SK-N-SH (cell line): ENCODE measurements at regions not wholly inside any gene's neighbourhood (a gene's known extent, or its start where the extent isn't known, plus 50 kb on each side); places are given as distances from the start of the nearest gene placed in this dataset.
"Not testable (repeated sequence)": the region's sequence is repeated elsewhere in the genome, so short reads cannot be mapped to it uniquely, and the experiment has no call there.

Experiments used
- CTCF ChIA-PET: fragments of 300-600, 350-600 bp; formaldehyde crosslinking; extraction: SDS; loops from one replicate; lab custom pipeline; 2021; lab: Yijun Ruan, JAX
- POLR2A ChIA-PET: fragments of 350-600 bp; sonication (Branson Sonifier 250); formaldehyde crosslinking; extraction: SDS; loops from one replicate; lab custom pipeline; 2020; ENCODE audit warnings: antibody characterized with exemption, inconsistent platforms; lab: Yijun Ruan, JAX
- DNase-seq: peaks from one replicate; pipeline ENCODE4 v3.0.0; 2012
- H2AFZ ChIP-seq: fragments of 200-600 bp; sonication (generic); 2 replicates; pipeline ENCODE4 v1.8.1; 2016; ENCODE audit warnings: antibody characterized with exemption, mild to moderate bottlenecking, low read depth
- H3F3A ChIP-seq: fragments of 200-600 bp; sonication (generic); replicated peaks from 2 replicates; pipeline ENCODE3; 2016; ENCODE audit warnings: antibody characterized with exemption, mild to moderate bottlenecking; ENCODE audit not compliant: insufficient read depth
- H3K27ac ChIP-seq, 2 experiments: fragments of 200-500 bp in 1 of 2; fragments of 200-600 bp in 1 of 2; sonication (Bioruptor generic) in 1 of 2; sonication (generic), shearing (Covaris generic) in 1 of 2; 2 replicates each; pipeline versions ENCODE4 v1.5.1 to v1.6.1; 2014 to 2016; ENCODE audit warnings: low read depth in 2 of 2, inconsistent platforms in 1 of 2, low read length in 1 of 2, mild to moderate bottlenecking in 1 of 2, mixed read lengths in 1 of 2
- H3K27me3 ChIP-seq: fragments of 200-600 bp; sonication (generic), shearing (Covaris generic); 2 replicates; pipeline ENCODE4 v1.6.1; 2016; ENCODE audit warnings: mixed run types; ENCODE audit not compliant: insufficient read depth
- H3K36me3 ChIP-seq, 2 experiments: fragments of 200-500 bp in 1 of 2; fragments of 200-600 bp in 1 of 2; sonication (Bioruptor generic) in 1 of 2; sonication (generic) in 1 of 2; replicated peaks in 1 of 2; 2 replicates each; pipeline versions ENCODE3 to v1.5.1; 2014 to 2016; ENCODE audit warnings: low read length in 1 of 2, mild to moderate bottlenecking in 1 of 2; ENCODE audit not compliant: insufficient read depth in 2 of 2, control insufficient read depth in 1 of 2
- H3K4me1 ChIP-seq, 2 experiments: fragments of 200-500 bp in 1 of 2; fragments of 200-600 bp in 1 of 2; sonication (Bioruptor generic) in 1 of 2; sonication (generic), shearing (Covaris generic) in 1 of 2; 2 replicates each; pipeline versions ENCODE4 v1.5.1 to v1.6.1; 2014 to 2016; ENCODE audit warnings: low read depth in 1 of 2, low read length in 1 of 2, mixed run types in 1 of 2; ENCODE audit not compliant: insufficient read depth in 2 of 2, control insufficient read depth in 1 of 2
- H3K4me2 ChIP-seq: fragments of 200-600 bp; sonication (generic), shearing (Covaris generic); 2 replicates; pipeline ENCODE4 v1.6.1; 2017; ENCODE audit warnings: mixed run types
- H3K4me3 ChIP-seq, 2 experiments: fragments of 200-500 bp in 1 of 2; fragments of 200-600 bp in 1 of 2; sonication (Bioruptor generic) in 1 of 2; sonication (generic), shearing (Covaris generic) in 1 of 2; 2 replicates each; pipeline versions ENCODE4 v1.5.1 to v1.8.1; 2014 to 2016; ENCODE audit warnings: low read depth in 2 of 2, inconsistent platforms in 1 of 2, low read length in 1 of 2, mild to moderate bottlenecking in 1 of 2, mixed read lengths in 1 of 2, moderate library complexity in 1 of 2
- H3K79me2 ChIP-seq: fragments of 200-600 bp; sonication (generic); 2 replicates; pipeline ENCODE4 v1.8.1; 2017; ENCODE audit warnings: mild to moderate bottlenecking; ENCODE audit not compliant: insufficient read depth
- H3K9ac ChIP-seq: fragments of 200-600 bp; sonication (generic); 2 replicates; pipeline ENCODE4 v1.6.1; 2017; ENCODE audit warnings: mixed run types
- H3K9me2 ChIP-seq: fragments of 200-600 bp; sonication (generic); 2 replicates; pipeline ENCODE4 v1.6.1; 2017; ENCODE audit warnings: mixed run types
- H3K9me3 ChIP-seq: fragments of 200-600 bp; sonication (generic); 2 replicates; pipeline ENCODE4 v1.6.1; 2017; ENCODE audit warnings: mixed run types, mild to moderate bottlenecking, moderate library complexity
- H4K20me1 ChIP-seq: fragments of 200-600 bp; sonication (generic); 2 replicates; pipeline ENCODE4 v1.6.1; 2017; ENCODE audit warnings: mild to moderate bottlenecking, mixed run types; ENCODE audit not compliant: insufficient read depth
- GABPA ChIP-seq: IDR thresholded peaks from 2 replicates; pipeline ENCODE4 v1.4.0; 2012; ENCODE audit warnings: low read depth, mild to moderate bottlenecking
- JUND ChIP-seq: IDR thresholded peaks from 2 replicates; pipeline ENCODE4 v1.4.0; 2012
- MXI1 ChIP-seq: IDR thresholded peaks from 2 replicates; pipeline ENCODE4 v1.6.1; 2012; ENCODE audit warnings: mild to moderate bottlenecking, low read depth, low read length, improper control_type of control experiment
- PBX3 ChIP-seq: IDR thresholded peaks from 2 replicates; pipeline ENCODE4; 2012
- RXRA ChIP-seq: IDR thresholded peaks from 2 replicates; pipeline ENCODE4 v1.4.0; 2012; ENCODE audit warnings: low read depth, mild to moderate bottlenecking, borderline replicate concordance
- SMC3 ChIP-seq: IDR thresholded peaks from 2 replicates; pipeline ENCODE4 v1.6.1; 2012; ENCODE audit warnings: low read depth, low read length, improper control_type of control experiment
- TCF12 ChIP-seq: IDR thresholded peaks from 2 replicates; pipeline ENCODE4 v1.4.0; 2012
- TEAD4 ChIP-seq: IDR thresholded peaks from 2 replicates; pipeline ENCODE4 v1.4.0; 2012; ENCODE audit warnings: mild to moderate bottlenecking, borderline replicate concordance; ENCODE audit not compliant: insufficient read depth
- WGBS: methylation state at CpG from one replicate; pipeline ENCODE4 v1.1.6; 2017; ENCODE audit warnings: low lambda C conversion rate; 5-methylcytosine and 5-hydroxymethylcytosine counted together

DNA sequence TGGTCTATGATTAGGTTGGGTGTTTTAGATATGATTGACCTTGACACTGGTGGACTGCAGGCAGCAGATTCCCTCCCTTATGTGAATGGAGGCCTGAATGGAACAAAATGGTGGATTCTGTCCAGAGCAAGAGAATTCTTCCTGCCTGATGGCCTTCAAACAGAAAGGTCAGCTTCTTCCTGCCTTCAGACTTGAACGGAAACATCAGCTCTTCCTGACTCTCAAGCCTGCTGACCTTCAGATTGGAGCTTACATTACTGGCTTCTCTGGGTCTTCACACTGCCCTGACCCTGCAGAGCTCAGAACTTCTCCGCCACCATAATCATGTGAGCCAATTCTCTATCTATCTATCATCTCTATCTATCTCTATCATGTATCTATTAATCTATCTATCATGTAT, 111.6 kb downstream of the RAMP3 start:
- H3K27ac ChIP-seq: no peak overlapping the region

GRCh38 chr7:45278763-45279398, 121.3 kb downstream of the RAMP3 start:
- no peak overlapping the region for H3K4me3 ChIP-seq
- no peaks in the 10 kb centered on the region for H3K9me2 ChIP-seq
- H3K9ac ChIP-seq: no peak overlapping the region
- no peaks in the 10 kb centered on the region for H3K4me1 ChIP-seq
- H3K27ac ChIP-seq: no peak overlapping the region
- H3F3A ChIP-seq: no peaks in the 10 kb centered on the region
- no peak for DNase-seq
- POLR2A ChIA-PET: interaction anchor here (0.6 kb wide), 1 partner anchor 122 kb away, joined by 3 read pairs; no protein-coding TSS in a partner anchor
- no peak for TF ChIP-seq MXI1
- no peak for TF ChIP-seq RXRA
- no peak for TF ChIP-seq TCF12
- no peak for TF ChIP-seq GABPA
- TF ChIP-seq TEAD4: no peak
- no peaks in the 10 kb centered on the region for H3K36me3 ChIP-seq
- H3K79me2 ChIP-seq: no peaks in the 10 kb centered on the region
- H3K4me2 ChIP-seq: no peak overlapping the region
- no peaks in the 10 kb centered on the region for H3K27me3 ChIP-seq
- H2AFZ ChIP-seq: no peak overlapping the region
- no peaks in the 10 kb centered on the region for H3K9me3 ChIP-seq
- no peaks in the 10 kb centered on the region for H4K20me1 ChIP-seq
- CTCF ChIA-PET: interaction anchor here (0.6 to 1.7 kb wide), 2 partner anchors 11 to 19 kb away, joined by 3 to 12 read pairs; no protein-coding TSS in a partner anchor
- 16% methylated on average over 4 of the region's 4 CpGs for WGBS

More for the DNA sequence above, 111.6 kb downstream of the RAMP3 start:
- H3K9ac ChIP-seq: no peak overlapping the region
- no peak for DNase-seq
- no peaks in the 10 kb centered on the region for H3K9me2 ChIP-seq
- H3K4me2 ChIP-seq: no peak overlapping the region
- no peaks in the 10 kb centered on the region for H3K36me3 ChIP-seq
- H4K20me1 ChIP-seq: no peaks in the 10 kb centered on the region
- no peak overlapping the region for H3K4me3 ChIP-seq
- CTCF ChIA-PET: interaction anchor here (1.0 to 4.6 kb wide), 4 partner anchors 9 to 585 kb away, joined by 3 to 38 read pairs (median 7); no protein-coding TSS in a partner anchor
- no peaks in the 10 kb centered on the region for H3K79me2 ChIP-seq
- no peak for TF ChIP-seq GABPA
- TF ChIP-seq PBX3: no peak
- no peak for TF ChIP-seq JUND
- no peak for TF ChIP-seq SMC3
- peaks cover 0 to 7% of the 10 kb centered on the region in 2 experiments; a peak in 1 of 4 replicates for H3K4me1 ChIP-seq
- H3K9me3 ChIP-seq: no peaks in the 10 kb centered on the region
- H3F3A ChIP-seq: no peaks in the 10 kb centered on the region
- H2AFZ ChIP-seq: no peak overlapping the region
- POLR2A ChIA-PET: no interaction called here
- WGBS: 51% methylated on average over 2 of the region's 2 CpGs
- H3K27me3 ChIP-seq: 0 out of 2 replicates have a peak, but pooled peaks cover 5% of the 10 kb centered on the region

GRCh38 chr7:45289611-45290010, 132.0 kb downstream of the RAMP3 start:
- H3K9me2 ChIP-seq, H2AFZ ChIP-seq, H3K27ac ChIP-seq, H3K36me3 ChIP-seq, H4K20me1 ChIP-seq, DNase-seq, POLR2A ChIA-PET, H3K4me2 ChIP-seq, H3K4me3 ChIP-seq, H3F3A ChIP-seq, H3K79me2 ChIP-seq, H3K27me3 ChIP-seq, H3K9me3 ChIP-seq, H3K9ac ChIP-seq: not testable (repeated sequence)
- H3K4me1 ChIP-seq: peaks cover 0 to 24% of the 10 kb centered on the region in 2 experiments; a peak in 1 of 4 replicates
- CTCF ChIA-PET: interaction anchor here (0.6 to 1.0 kb wide), 2 partner anchors 11 to 30 kb away, joined by 3 read pairs; no protein-coding TSS in a partner anchor
